GM21576 (cell line): ENCODE measurements at regions not wholly inside any gene's neighbourhood (a gene's known extent, or its start where the extent isn't known, plus 50 kb on each side); places are given as distances from the start of the nearest gene placed in this dataset.

Source experiments
- ATAC-seq: cut with Tn5 transposase; IDR thresholded peaks from one replicate; pipeline ENCODE4 v1.9.1; 2021; ENCODE audit warnings: mild to moderate bottlenecking, moderate library complexity; ENCODE audit not compliant: unreplicated experiment

DNA sequence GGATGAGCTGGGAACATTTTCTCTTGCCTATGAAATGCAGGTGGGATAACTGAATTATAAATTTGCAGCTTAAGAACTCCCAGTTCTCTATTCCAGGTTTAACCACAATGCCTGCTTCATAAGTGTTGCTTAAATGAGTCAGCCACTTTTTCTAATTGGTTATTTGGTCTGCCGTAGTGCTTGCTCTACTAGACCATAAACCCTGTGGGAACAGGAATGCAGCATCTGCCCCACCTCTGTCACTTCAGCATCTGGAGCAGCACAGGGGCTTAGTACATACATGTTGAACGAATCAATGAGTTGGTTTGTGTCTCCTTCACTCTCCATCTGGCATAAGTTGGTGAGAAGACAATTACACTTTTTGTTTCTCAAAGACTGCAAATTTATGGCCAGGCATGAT, 95.2 kb upstream of the PTER start:
- ATAC-seq, result no peak

DNA sequence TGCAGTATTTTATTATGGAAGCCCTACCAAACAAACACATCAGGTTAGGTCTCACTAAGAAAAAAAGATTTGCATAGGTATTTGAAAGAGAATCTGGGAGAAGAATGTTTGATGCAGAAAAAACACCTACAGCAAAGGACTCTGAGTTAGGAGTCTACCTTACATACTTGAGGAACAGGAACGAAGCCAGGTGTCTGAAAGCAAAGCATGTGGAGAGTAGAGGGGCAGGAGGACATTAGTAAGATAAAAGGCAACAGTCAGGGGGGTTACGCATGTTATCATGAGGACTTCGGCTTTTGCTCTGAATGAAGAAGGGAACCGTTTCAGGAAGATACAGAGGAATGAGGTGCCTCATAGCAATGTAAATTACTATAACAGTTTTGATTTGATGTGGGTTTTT, 87.9 kb upstream of the PTER start:
- ATAC-seq, result no peak

DNA sequence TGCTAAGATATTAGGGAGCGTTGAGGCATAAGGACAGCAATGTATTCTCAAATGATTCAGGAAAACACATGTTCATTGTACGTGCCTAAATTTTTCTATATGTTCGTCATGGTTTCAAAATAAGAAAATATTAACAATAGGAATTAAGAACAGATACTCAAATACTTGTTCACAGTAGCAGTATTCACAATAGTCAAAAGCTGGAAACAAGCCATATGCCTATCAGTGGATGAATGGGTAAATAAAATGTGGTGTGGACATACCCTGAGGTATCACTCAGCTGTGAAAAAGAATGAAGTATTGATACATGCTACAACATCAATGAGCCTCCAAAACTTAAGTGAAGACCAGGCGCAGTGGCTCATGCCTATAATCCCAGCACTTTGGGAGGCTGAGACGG, 84.7 kb upstream of the PTER start:
- ATAC-seq, result no peak

DNA sequence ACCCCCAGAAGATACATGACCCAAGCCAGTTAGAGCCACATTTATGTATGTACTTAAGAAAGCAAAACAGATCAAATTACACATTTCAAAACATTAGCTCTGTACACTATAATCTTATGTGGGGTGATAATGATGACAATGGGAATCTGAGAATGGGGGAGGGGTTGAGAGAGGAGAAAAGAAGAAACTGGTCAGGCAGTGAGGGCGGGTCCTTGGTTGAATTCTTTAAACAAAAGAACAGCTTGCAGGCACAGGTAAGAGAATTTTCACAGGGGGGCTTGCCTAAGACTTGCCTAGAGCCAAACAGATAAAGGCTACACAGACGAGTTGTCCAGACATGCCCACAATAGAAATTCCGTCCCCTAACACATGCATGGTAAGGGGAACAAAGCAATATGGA, 76.8 kb upstream of the PTER start:
- no peak for ATAC-seq

DNA sequence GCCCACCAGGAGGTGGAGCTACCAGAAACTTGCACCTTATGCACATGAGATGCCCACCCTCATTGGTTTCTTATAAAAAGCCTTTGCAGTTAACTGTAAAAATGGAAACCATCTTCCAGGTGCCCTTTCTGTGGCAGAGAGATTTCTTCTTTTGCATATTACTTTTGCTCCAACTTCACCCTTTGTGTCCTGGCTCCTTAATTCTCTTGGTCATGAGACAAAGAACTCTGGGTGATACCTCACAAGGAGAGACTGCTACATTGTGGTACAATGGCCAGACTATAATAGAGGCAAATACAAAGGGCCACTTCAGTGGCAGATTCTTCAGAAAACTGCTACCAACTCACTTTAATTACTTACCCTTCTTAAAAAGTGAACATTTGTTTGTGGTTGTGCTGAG, 76.4 kb upstream of the PTER start:
- no peak for ATAC-seq

DNA sequence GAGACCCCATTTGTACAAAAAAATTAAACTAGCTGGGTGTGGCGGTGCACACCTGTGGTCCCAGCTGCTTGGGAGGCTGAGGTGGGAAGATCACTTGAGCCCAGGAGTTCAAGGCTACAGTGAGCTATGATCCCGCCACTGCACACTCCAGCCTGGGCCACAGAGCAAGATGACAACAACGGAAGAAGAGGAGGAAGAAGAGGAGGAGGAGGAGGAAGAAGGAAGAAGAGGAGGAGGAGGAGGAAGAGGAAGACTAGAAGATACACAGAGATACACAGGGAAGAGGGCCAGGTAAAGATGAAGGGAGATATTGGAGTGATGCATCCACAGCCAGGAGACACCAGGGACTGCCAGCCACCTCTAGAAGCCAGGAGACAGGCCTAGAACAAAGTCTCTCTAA, 75.7 kb upstream of the PTER start:
- no peak for ATAC-seq

DNA sequence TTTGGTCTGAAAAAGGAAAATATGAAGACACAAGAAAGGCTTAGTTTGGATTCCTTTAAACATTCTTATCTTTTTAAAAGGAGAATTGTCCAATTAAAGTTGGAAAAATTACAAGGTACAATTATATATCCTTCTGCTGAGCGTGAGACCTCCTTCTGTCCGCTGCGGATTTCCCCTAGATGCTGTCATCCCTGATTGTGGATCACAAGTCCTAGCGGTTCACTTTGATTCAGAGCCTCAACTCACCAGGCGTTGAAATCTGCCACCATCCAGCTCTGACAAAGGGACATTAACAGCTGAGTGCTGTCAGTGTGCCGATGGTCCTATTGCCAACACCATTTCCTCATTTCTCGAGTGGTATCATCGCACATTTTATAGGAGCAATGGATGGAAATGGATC, 73.1 kb upstream of the PTER start:
- no peak for ATAC-seq

DNA sequence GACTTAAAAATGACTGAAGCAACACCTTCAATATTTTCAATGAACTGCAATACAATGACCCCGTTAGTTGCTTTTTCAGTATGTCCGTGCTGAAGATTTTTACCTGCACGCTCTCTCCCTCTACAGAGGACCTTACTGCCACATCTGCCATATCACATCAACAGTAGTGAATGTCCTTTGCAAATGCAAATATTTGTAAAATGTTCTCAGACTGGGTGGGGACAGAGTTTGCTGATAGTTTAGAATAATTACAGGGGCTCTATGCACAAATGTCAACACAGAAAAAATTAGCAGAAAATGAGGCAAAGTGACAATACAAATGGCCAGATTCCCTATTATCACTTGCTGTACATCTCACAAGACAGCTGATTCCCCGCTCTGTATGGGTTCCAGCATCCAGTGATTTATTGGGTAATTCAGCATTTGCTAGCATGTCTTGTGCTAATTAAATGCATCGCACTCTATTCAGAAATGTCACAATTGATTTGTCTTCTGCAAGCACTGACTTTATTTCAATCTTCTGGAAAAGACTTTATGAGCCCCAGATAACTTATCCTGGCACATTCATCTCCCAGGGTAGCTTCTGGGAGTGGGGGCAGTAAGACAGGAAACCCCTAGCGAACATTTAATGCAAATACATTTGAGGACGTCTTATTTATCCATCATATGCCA, 69.1 kb upstream of the PTER start:
- ATAC-seq, result no peak

DNA sequence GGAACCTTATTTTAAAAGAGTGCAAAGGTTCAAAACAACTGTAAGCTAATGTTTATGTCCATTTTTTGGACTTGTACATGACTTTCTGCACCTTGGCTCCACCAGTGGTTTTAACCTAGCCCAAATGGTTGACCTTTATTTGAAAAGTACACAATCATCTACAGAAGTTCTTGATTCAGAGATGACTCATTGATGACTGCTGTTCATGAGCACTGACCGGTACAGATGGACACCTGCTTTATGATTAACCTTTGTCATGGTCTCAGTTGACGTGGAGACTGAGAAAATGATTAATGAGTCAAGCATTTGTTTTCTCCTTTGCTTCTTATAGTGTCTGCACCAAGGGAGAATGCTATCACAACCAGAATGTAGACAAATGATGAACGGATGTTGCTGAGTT, 55.7 kb upstream of the PTER start:
- peak; percentile 67 for ATAC-seq

DNA sequence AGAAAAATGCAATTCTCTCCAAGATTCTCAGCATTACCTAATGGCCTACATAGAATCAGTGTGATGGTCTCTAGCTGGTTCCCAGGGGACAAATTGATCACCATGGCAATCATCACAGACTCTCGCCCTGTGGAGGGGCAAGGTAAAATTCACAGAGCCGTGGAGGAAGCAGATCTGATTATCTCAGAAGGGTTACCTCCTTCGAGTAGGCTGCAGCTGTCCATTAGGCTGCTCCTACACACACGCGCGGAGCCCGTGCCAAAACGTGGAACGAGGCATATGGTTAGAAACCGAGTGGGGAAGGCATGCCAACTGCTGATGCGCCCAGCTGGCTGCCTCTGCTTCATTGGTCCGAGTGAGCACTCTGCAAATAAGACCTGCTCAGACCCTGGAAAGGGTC, 52.8 kb upstream of the PTER start:
- ATAC-seq, result no peak

DNA sequence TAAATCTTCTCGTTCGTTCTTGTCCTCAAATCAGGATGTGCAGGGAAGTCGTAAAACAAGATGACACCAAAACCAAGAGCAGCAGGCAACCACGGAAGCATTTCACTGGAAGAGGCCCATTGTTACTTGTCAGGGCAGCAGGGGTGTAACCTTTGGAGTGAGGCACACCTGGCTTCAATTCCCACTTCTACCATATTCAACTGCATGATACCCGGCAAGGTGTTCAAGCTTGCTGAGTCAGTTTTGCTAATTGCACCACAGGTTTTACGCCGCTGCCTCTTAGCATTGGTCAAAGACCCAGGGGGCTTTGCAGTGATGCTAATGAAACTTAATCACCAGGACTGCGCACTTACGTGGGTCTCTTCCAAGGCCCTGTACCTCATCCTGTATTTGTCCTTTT, 50.0 kb upstream of the PTER start:
- ATAC-seq, result no peak
